ENCODE measurements at regions not wholly inside any gene's neighbourhood (a gene's known extent, or its start where the extent isn't known, plus 50 kb on each side); places are given as distances from the start of the nearest gene placed in this dataset.

DNA sequence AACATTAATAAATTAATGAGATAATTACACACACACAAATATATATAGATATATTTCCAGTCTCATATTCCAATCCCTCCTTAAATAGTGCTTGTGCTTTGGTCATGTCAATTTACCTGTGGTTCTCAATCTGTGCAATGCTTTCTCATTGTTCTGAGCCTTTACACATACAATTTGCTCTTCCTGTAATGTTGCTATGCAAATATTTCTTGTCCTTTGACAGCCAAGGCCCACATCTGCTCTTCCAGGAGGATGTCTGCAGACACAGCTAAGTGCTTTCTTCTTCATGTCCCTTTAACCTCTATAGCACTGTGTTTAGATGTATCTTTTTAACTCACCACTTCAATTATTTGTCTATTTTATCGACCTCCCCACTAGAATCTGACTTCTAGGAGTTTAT is 67.3 kb upstream of the RAPGEF2 start:
- H3K9me3 ChIP-seq: no peaks in the 10 kb centered on the region
- TF ChIP-seq, protein P1, sequence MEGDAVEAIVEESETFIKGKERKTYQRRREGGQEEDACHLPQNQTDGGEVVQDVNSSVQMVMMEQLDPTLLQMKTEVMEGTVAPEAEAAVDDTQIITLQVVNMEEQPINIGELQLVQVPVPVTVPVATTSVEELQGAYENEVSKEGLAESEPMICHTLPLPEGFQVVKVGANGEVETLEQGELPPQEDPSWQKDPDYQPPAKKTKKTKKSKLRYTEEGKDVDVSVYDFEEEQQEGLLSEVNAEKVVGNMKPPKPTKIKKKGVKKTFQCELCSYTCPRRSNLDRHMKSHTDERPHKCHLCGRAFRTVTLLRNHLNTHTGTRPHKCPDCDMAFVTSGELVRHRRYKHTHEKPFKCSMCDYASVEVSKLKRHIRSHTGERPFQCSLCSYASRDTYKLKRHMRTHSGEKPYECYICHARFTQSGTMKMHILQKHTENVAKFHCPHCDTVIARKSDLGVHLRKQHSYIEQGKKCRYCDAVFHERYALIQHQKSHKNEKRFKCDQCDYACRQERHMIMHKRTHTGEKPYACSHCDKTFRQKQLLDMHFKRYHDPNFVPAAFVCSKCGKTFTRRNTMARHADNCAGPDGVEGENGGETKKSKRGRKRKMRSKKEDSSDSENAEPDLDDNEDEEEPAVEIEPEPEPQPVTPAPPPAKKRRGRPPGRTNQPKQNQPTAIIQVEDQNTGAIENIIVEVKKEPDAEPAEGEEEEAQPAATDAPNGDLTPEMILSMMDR (IDR thresholded peaks at IDR 0.05): no peak
- H3K4me1 ChIP-seq (ENCODE audit: control insufficient read depth in 1 of 2, insufficient read depth in 1 of 2, low read depth in 1 of 2, low read length in 1 of 2): no peaks in the 10 kb centered on the region
- H3K27ac ChIP-seq: no peak overlapping the region
- no peaks in the 10 kb centered on the region for H3K27me3 ChIP-seq
- H3K4me3 ChIP-seq (ENCODE audit: low read depth in 1 of 2, low read length in 1 of 2): no peak overlapping the region
- no peaks in the 10 kb centered on the region for H3K36me3 ChIP-seq

DNA sequence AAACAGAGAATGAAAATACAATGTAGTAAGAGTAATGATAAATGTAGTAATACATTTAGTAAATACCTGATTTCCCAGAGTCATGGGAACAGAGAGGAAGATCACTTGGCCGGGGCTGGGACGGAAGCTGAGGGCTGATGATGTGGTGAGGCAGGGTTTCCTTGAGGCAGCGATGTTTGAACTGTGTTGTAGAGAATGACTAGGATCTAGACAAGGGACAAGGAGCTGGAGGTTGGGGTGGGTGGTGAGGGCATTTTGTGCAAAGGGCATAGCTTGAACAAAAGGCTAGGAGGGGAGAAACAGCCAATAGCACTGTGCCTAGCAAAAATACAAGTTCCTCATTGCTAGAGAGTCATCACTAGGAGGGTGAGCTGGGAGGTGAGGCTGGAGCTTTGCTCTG is 64.3 kb upstream of the RAPGEF2 start:
- H3K9me3 ChIP-seq: no peaks in the 10 kb centered on the region
- H3K27me3 ChIP-seq: peaks cover 9% of the 10 kb centered on the region
- H3K4me1 ChIP-seq (ENCODE audit: control insufficient read depth in 1 of 2, insufficient read depth in 1 of 2, low read depth in 1 of 2, low read length in 1 of 2): no peaks in the 10 kb centered on the region
- H3K4me3 ChIP-seq (ENCODE audit: low read depth in 1 of 2, low read length in 1 of 2): no peak overlapping the region
- H3K27ac ChIP-seq: no peak overlapping the region
- no peaks in the 10 kb centered on the region for H3K36me3 ChIP-seq
- TF ChIP-seq, protein P1 (IDR thresholded peaks at IDR 0.05): no peak

DNA sequence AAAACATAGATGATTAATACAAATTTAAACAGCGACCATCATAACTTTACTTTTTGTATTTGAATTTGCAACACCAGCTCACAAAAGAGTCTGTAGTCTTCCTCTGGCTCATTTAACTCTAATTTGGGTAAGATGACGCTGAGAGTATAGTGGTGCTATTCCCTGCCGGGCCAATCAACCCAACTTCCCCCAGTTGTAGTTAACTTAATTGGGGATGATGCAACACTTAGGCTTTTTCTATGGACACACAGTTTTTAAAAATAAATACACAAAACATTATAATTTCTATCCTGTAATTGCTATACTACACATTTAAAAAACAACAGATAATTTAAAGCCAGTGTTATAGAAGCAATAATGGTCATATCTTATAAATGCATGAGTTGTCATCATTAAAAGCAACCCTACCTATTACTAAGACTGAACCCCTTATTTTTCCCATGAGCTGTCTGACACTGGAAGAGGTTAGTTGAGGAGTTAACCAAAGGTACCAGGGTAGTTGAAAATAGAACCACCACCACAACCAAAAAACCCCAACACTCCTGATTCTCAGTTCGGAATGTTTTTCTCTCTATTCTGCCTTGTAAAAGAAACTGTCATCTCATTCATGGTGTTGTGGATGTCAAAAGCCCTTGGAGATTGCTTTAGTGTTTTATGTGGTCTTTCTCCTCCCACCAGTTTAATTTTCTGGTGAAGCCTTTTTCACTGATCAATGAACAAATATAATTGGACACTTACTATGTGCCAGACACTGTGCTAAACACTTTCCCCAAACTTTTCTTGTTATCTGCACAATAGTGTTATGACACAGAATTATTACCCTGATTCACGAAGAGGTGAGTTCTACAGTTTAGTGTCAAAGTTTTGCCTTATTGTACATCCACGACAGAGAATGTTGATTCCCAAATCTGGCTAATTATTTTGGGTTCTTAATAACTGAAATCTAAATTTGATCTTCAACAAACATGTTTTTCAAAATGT is 61.5 kb upstream of the RAPGEF2 start:
- TF ChIP-seq, protein P1 (IDR thresholded peaks at IDR 0.05): no peak
- Histone ChIP-seq H3K27ac (no peak overlapping the region), H3K27me3 (peaks cover 9% of the 10 kb centered on the region), H3K4me3 (ENCODE audit: low read depth in 1 of 2, low read length in 1 of 2) (no peak overlapping the region), H3K4me1 (ENCODE audit: control insufficient read depth in 1 of 2, insufficient read depth in 1 of 2, low read depth in 1 of 2, low read length in 1 of 2) (no peaks in the 10 kb centered on the region), H3K36me3 (no peaks in the 10 kb centered on the region), H3K9me3 (no peaks in the 10 kb centered on the region)

DNA sequence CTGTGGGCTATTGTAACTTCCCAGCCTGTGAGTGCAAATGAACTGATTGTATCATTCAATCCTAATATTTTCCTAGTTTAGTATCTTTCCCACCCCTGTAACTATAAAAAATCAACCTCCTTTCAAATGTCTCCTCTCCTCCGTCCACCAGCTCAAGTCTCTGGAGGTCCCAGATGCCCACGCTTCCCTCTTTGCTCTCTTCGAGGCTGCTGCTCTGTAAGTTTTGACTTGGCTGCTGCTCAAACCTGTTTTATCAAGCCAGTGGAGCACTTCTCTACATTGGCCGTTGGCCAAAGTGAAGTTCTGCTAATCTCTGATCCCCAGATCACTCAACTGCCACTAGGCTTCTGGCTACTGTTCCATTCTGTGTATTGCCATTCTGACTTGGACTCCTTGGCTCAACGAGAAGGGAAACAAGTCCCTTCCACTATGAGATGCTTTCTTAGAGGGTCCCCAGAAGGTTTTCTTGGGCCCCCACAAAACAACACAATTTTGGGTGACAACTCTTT is 60.7 kb upstream of the RAPGEF2 start:
- H3K27ac ChIP-seq: no peak overlapping the region
- H3K9me3 ChIP-seq: no peaks in the 10 kb centered on the region
- H3K36me3 ChIP-seq: no peaks in the 10 kb centered on the region
- H3K4me3 ChIP-seq (ENCODE audit: low read depth in 1 of 2, low read length in 1 of 2): no peak overlapping the region
- H3K27me3 ChIP-seq: peaks cover 9% of the 10 kb centered on the region
- TF ChIP-seq, protein P1 (IDR thresholded peaks at IDR 0.05): no peak
- no peaks in the 10 kb centered on the region for H3K4me1 ChIP-seq (ENCODE audit: control insufficient read depth in 1 of 2, insufficient read depth in 1 of 2, low read depth in 1 of 2, low read length in 1 of 2)

DNA sequence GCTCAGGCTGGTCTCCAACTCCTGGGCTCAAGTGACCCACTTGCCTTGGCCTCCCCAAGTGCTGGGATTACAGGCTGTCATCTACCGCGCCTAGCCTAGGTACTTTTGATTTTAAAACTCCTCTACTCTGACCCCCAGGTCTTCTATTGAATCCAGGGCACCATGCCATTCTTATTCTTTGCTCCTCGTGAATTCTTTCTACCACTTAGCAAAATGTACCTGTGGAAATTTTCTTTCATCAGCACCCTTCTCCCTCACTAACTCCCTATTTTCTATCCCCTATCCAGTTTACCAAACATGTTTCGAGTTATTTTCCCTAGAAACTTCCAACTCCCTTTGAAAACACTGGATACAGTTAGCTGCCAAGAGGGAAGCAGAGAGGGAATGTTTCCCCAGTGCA is 60.0 kb upstream of the RAPGEF2 start:
- no peaks in the 10 kb centered on the region for H3K4me1 ChIP-seq (ENCODE audit: control insufficient read depth in 1 of 2, insufficient read depth in 1 of 2, low read depth in 1 of 2, low read length in 1 of 2)
- TF ChIP-seq, protein P1 (IDR thresholded peaks at IDR 0.05): no peak
- H3K4me3 ChIP-seq (ENCODE audit: low read depth in 1 of 2, low read length in 1 of 2): no peak overlapping the region
- no peaks in the 10 kb centered on the region for H3K36me3 ChIP-seq
- H3K27ac ChIP-seq: no peak overlapping the region
- no peaks in the 10 kb centered on the region for H3K9me3 ChIP-seq
- peaks cover 9% of the 10 kb centered on the region for H3K27me3 ChIP-seq

All from neutrophil (primary cell).